ENCODE measurements at regions not wholly inside any gene's neighbourhood (a gene's known extent, or its start where the extent isn't known, plus 50 kb on each side); places are given as distances from the start of the nearest gene placed in this dataset.

DNA sequence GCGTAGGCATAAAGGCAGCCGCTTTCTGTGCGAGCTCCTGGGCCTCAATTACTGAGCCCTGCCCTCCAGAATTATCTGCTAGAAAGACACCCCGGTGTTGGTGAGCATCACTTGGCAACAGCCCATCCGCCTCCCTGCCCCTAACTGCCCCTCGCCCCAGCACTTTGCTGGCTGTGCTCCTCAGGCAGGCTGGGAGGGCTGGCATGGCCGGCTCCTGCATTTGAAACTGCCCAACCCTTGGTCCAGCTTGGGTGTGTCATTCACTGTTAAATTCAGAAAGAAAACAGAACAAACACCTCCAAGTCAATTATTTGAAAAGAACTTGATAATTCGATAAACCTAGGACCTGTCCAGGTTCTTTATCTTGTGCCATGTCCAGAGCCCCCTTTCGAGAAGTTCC is 334.2 kb downstream of the IRX2 start:
- no peak for DNase-seq (ENCODE audit: low spot score in 2 of 2)
- TF ChIP-seq, protein P1, sequence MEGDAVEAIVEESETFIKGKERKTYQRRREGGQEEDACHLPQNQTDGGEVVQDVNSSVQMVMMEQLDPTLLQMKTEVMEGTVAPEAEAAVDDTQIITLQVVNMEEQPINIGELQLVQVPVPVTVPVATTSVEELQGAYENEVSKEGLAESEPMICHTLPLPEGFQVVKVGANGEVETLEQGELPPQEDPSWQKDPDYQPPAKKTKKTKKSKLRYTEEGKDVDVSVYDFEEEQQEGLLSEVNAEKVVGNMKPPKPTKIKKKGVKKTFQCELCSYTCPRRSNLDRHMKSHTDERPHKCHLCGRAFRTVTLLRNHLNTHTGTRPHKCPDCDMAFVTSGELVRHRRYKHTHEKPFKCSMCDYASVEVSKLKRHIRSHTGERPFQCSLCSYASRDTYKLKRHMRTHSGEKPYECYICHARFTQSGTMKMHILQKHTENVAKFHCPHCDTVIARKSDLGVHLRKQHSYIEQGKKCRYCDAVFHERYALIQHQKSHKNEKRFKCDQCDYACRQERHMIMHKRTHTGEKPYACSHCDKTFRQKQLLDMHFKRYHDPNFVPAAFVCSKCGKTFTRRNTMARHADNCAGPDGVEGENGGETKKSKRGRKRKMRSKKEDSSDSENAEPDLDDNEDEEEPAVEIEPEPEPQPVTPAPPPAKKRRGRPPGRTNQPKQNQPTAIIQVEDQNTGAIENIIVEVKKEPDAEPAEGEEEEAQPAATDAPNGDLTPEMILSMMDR (IDR thresholded peaks at IDR 0.05) = no peak
- TF ChIP-seq POLR2A (IDR thresholded peaks at IDR 0.05) = no peak
- H3K4me3 ChIP-seq (ENCODE audit: low read depth, poor library complexity, severe bottlenecking) = no peak overlapping the region
- intact Hi-C loops (cut with DNase I; ENCODE audit: low total_unique reads) = no loop called here
- WGBS, 2 donors = 89 to 93% methylated on average over 9 of the region's 9 CpGs

GRCh38 chr5:2415678-2416077 is 335.8 kb downstream of the IRX2 start:
- H3K4me3 ChIP-seq (ENCODE audit: low read depth, poor library complexity, severe bottlenecking) = no peak overlapping the region
- intact Hi-C loops (cut with DNase I; ENCODE audit: low total_unique reads) = no loop called here
- DNase-seq (ENCODE audit: low spot score in 2 of 2) = no peak
- TF ChIP-seq, protein P1 (IDR thresholded peaks at IDR 0.05) = no peak
- TF ChIP-seq POLR2A (IDR thresholded peaks at IDR 0.05) = no peak
- WGBS, 2 donors = 66 to 67% methylated on average over 23 of the region's 23 CpGs

GRCh38 chr5:2410451-2410850 is 341.0 kb downstream of the IRX2 start:
- intact Hi-C loops (cut with DNase I; ENCODE audit: low total_unique reads) = no loop called here
- WGBS, 2 donors = 82 to 86% methylated on average over 6 of the region's 6 CpGs
- no peak overlapping the region for H3K4me3 ChIP-seq (ENCODE audit: low read depth, poor library complexity, severe bottlenecking)
- TF ChIP-seq, protein P1 (IDR thresholded peaks at IDR 0.05) = no peak
- TF ChIP-seq POLR2A (IDR thresholded peaks at IDR 0.05) = no peak
- no peak for DNase-seq (ENCODE audit: low spot score in 2 of 2)

DNA sequence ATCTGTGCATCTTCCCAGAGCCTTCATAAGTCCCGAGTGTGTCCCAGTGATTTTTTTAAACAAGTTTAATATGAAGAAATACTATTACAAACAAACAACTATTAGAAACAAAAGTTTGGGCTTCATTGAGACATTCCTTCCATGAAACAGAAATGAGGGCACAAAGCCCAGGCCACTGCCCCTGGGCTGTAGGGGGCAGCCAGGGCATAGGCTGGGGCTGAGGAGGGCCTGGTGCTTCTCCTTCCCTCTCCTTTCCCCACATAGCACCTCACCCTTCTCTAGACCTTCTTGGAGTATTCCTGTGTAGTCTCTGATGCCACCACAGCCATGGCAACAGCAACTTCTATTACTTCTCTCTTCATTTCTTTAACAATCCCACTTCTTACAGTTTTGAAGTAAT is 348.2 kb downstream of the IRX2 start:
- intact Hi-C loops (cut with DNase I; ENCODE audit: low total_unique reads) = no loop called here
- TF ChIP-seq POLR2A (IDR thresholded peaks at IDR 0.05) = no peak
- TF ChIP-seq, protein P1 (IDR thresholded peaks at IDR 0.05) = no peak
- no peak for DNase-seq (ENCODE audit: low spot score in 2 of 2)
- 35 to 72% methylated on average over 1 of the region's 1 CpG for WGBS, 2 donors
- no peak overlapping the region for H3K4me3 ChIP-seq (ENCODE audit: low read depth, poor library complexity, severe bottlenecking)

DNA sequence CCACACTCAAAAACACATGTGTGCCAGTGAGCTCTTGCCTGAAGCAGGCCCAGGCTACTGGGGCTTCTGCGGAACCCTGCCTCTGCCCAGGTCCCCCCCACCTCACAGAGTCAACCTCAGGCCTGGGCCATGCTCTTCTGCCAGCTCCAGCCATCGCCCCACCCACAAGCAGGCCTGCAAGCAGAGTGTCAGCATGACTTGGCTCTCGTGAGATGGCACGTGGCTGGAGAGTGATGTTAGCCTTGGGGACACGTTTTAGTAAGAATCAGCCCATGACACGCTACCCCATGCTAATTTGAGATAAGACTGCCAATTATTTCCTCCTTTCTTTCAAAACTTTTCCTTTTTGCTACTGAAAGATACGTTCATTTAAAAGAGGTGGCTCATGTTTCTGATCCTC is 351.7 kb downstream of the IRX2 start:
- no peak for TF ChIP-seq POLR2A (IDR thresholded peaks at IDR 0.05)
- TF ChIP-seq, protein P1 (IDR thresholded peaks at IDR 0.05) = no peak
- DNase-seq (ENCODE audit: low spot score in 2 of 2) = no peak
- 57 to 61% methylated on average over 7 of the region's 7 CpGs for WGBS, 2 donors
- H3K4me3 ChIP-seq (ENCODE audit: low read depth, poor library complexity, severe bottlenecking) = no peak overlapping the region
- intact Hi-C loops (cut with DNase I; ENCODE audit: low total_unique reads) = no loop called here

DNA sequence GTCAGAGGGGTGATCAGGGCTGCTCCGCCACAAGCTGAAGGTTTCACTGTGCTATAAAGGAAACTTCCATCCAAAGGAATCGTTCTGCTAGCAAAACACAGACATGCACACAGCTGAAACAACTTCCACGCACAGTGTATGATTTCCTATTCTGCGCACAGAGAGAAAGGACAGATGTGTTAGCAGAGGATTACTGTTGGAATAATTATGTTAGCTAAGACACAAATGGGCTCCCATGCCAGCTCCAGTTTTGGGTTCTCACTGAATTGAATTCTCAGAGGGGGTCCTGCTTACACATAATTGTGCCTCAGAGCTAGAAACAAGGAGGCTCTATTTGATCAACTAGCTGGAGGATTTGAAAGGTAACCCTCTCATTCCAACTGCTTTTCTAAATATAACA is 352.4 kb downstream of the IRX2 start:
- intact Hi-C loops (cut with DNase I; ENCODE audit: low total_unique reads) = no loop called here
- no peak overlapping the region for H3K4me3 ChIP-seq (ENCODE audit: low read depth, poor library complexity, severe bottlenecking)
- TF ChIP-seq POLR2A (IDR thresholded peaks at IDR 0.05) = no peak
- TF ChIP-seq, protein P1 (IDR thresholded peaks at IDR 0.05) = no peak
- 55 to 88% methylated on average over 4 of the region's 4 CpGs for WGBS, 2 donors
- no peak for DNase-seq (ENCODE audit: low spot score in 2 of 2)

All from lower leg skin (tissue), 4 donors.